Activated naive CD8-positive, alpha-beta T cell treated with anti-CD3 and anti-CD28 coated beads, Interleukin-2, amount 10 ng/mL, durations not matched to agents 7 days and 5 days (primary cell): ENCODE measurements at regions not wholly inside any gene's neighbourhood (a gene's known extent, or its start where the extent isn't known, plus 50 kb on each side); places are given as distances from the start of the nearest gene placed in this dataset.

Experiments used
- ATAC-seq: fragments of 150-1000 bp; cut with Tn5 transposase; one replicate; pipeline ENCODE4 v1.10.0; 2021; ENCODE audit warnings: low read depth, moderate library complexity
- POLR2A ChIA-PET: fragments of 350-600 bp; sonication (Branson Sonifier 250); formaldehyde crosslinking; loops from one replicate; lab custom pipeline; 2021; ENCODE audit warnings: antibody characterized with exemption; lab: Charles Lee
- DNase-seq: peaks from one replicate; pipeline ENCODE4 v3.0.0; 2021
- H3K27ac Mint-ChIP-seq: one replicate; pipeline ENCODE4 v1.8.0; 2022; ENCODE audit warnings: mild to moderate bottlenecking, mixed read lengths
- H3K27me3 Mint-ChIP-seq: one replicate; pipeline ENCODE4 v1.8.0; 2022; ENCODE audit warnings: mild to moderate bottlenecking, moderate library complexity, mixed read lengths
- H3K36me3 Mint-ChIP-seq: one replicate; pipeline ENCODE4 v1.8.0; 2021; ENCODE audit warnings: mild to moderate bottlenecking, mixed read lengths
- H3K4me1 Mint-ChIP-seq: one replicate; pipeline ENCODE4 v1.8.0; 2021; ENCODE audit warnings: mixed read lengths
- H3K4me3 Mint-ChIP-seq: one replicate; pipeline ENCODE4 v1.8.0; 2022; ENCODE audit warnings: mild to moderate bottlenecking, moderate library complexity, mixed read lengths
- H3K9me3 Mint-ChIP-seq: one replicate; pipeline ENCODE4 v1.8.0; 2021; ENCODE audit warnings: mixed read lengths

DNA sequence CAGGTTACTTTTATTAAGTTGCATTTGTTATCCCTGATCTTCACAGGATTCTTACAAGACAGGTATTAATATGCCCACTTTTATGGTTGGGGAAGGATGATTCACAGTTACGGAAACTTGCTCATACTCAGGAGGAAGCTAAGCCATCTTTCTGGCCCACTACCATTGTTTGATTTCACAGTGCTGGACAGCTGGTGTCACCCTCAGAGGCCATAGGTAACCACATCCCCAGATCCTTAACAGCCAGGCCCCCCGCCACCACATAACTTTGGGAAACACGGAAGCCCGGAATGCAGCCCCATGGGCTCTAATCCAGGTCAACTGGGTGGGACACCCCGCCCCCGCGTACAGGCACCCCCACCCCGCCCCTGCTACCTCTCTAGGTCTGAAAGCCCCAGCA, 119.7 kb downstream of the IRS2 start:
- no peak overlapping the region for H3K27ac Mint-ChIP-seq
- H3K27me3 Mint-ChIP-seq, result peaks cover 3% of the 10 kb centered on the region
- no peaks in the 10 kb centered on the region for H3K4me1 Mint-ChIP-seq
- no peak overlapping the region for H3K4me3 Mint-ChIP-seq
- no peak for DNase-seq
- H3K36me3 Mint-ChIP-seq, result no peaks in the 10 kb centered on the region
- ATAC-seq, result no peak
- POLR2A ChIA-PET, result no interaction called here
- no peaks in the 10 kb centered on the region for H3K9me3 Mint-ChIP-seq

DNA sequence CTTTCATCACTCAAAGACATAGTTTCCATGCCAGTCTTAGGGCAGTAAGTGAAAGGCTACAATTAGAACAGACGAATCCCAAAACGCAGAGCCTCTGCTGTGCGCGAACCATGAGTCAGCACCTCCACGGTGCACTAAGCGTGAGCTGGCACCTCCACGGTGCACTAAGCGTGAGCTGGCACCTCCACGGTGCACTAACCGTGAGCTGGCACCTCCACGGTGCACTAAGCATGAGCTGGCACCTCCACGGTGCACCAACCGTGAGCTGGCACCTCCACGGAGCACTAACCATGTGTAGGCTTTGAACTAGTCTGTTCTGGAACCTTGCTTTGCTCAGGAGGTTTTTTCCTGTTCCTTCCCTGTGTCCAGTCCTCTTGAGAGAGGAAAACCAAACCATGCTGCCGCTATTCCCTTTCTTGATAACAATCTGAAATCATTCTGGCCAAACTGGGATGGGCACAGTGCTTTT, 120.6 kb downstream of the IRS2 start:
- H3K27me3 Mint-ChIP-seq, result peaks cover 6% of the 10 kb centered on the region
- no peak overlapping the region for H3K4me3 Mint-ChIP-seq
- ATAC-seq, result no peak
- H3K9me3 Mint-ChIP-seq, result no peaks in the 10 kb centered on the region
- H3K4me1 Mint-ChIP-seq, result no peaks in the 10 kb centered on the region
- H3K36me3 Mint-ChIP-seq, result no peaks in the 10 kb centered on the region
- H3K27ac Mint-ChIP-seq, result no peak overlapping the region
- POLR2A ChIA-PET, result no interaction called here
- DNase-seq, result no peak

DNA sequence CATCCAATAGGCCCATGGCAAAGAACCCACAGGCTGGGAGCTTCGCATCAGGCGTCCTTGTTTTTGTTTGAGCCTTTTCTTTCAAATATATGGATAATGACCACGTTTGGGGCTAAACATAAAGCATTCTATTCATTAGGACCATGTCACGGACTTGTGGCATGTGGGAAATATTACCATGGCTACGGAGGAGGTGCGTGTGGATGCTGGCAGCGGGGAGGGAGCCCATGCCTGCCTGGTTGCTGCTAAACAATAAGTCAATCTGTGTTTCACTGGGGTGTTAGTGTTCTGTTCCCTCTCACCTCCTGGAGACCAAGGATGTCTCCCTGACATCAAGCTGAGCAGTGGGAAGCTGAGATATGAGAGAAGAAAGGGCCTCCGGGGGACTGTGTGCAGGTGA, 121.1 kb downstream of the IRS2 start:
- H3K27ac Mint-ChIP-seq, result no peak overlapping the region
- ATAC-seq (no peak), DNase-seq (no peak)
- H3K4me1 Mint-ChIP-seq, result no peaks in the 10 kb centered on the region
- POLR2A ChIA-PET, result no interaction called here
- no peaks in the 10 kb centered on the region for H3K36me3 Mint-ChIP-seq
- H3K4me3 Mint-ChIP-seq, result no peak overlapping the region
- no peaks in the 10 kb centered on the region for H3K9me3 Mint-ChIP-seq
- H3K27me3 Mint-ChIP-seq, result peaks cover 6% of the 10 kb centered on the region

DNA sequence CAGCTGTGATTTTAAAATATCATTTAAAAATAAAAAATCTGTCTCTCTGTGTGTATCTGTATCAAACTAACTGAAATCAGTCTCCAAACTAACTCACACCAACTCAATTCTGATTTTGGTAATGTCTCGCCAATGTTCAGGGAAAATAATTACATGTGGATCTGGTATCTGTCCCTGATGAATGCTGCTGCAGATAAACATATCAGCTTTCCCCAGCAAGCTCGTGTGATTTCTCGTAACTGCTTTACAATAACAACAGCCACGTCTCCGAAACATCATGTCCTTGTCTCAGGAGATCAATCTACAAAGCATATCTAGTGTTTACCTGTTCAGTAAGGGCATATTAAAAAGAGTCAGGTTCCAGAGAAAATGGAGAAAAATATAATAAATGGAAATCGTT, 129.0 kb downstream of the IRS2 start:
- DNase-seq (no peak), ATAC-seq (no peak)
- POLR2A ChIA-PET, result no interaction called here

DNA sequence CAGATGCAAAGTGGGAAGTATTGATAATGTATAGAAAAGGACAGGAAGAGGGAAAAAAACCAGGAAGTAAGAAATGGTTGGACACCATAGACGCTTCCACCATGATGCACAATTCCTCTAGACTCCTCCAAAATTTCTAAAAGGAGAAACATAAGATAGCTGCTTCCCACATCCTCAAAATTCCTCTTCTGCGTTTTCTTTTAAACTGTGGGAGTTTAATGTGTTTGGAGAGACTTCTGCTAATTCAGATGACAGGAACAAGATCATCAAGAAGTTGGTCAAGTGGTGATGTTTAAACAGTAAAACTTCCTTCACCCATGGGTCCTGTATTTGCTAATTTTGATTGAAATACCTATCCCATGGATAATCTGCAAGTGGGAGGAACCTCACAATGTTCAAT, 130.2 kb downstream of the IRS2 start:
- peaks cover 3% of the 10 kb centered on the region for H3K4me1 Mint-ChIP-seq
- ATAC-seq, result no peak
- no peak overlapping the region for H3K4me3 Mint-ChIP-seq
- H3K27ac Mint-ChIP-seq, result no peak overlapping the region
- H3K27me3 Mint-ChIP-seq, result peaks cover 6% of the 10 kb centered on the region
- DNase-seq, result no peak
- POLR2A ChIA-PET, result no interaction called here
- H3K9me3 Mint-ChIP-seq, result no peaks in the 10 kb centered on the region
- H3K36me3 Mint-ChIP-seq, result no peaks in the 10 kb centered on the region

More for the DNA sequence above, 129.0 kb downstream of the IRS2 start:
- H3K27me3 Mint-ChIP-seq, result peaks cover 12% of the 10 kb centered on the region
- H3K27ac Mint-ChIP-seq, result no peak overlapping the region
- peaks cover 3% of the 10 kb centered on the region for H3K4me1 Mint-ChIP-seq
- H3K36me3 Mint-ChIP-seq, result no peaks in the 10 kb centered on the region
- H3K9me3 Mint-ChIP-seq, result no peaks in the 10 kb centered on the region
- H3K4me3 Mint-ChIP-seq, result no peak overlapping the region

DNA sequence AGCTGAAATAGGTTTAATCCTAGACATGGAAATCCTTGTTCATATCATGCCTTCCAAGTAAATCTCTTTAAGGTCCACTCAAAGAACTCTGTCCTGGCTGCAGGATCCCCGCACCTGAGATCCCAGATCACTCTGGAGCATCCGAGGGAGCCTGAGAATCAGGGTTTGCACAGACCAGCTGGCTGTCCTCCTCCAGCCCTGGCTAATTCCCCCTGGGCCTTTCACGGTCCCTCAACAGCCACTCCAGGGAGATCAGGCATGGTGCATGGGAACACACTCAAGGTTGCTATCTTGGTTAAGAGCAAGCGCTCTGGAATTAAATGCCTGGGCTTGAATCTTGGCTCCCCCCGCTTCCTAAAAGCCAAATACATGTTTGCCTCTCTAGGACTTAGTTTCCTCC, 130.8 kb downstream of the IRS2 start:
- DNase-seq, result no peak
- POLR2A ChIA-PET, result no interaction called here
- peaks cover 3% of the 10 kb centered on the region for H3K4me1 Mint-ChIP-seq
- H3K36me3 Mint-ChIP-seq, result no peaks in the 10 kb centered on the region
- no peak for ATAC-seq
- H3K4me3 Mint-ChIP-seq, result no peak overlapping the region
- H3K27me3 Mint-ChIP-seq, result peaks cover 6% of the 10 kb centered on the region
- no peak overlapping the region for H3K27ac Mint-ChIP-seq
- H3K9me3 Mint-ChIP-seq, result no peaks in the 10 kb centered on the region

DNA sequence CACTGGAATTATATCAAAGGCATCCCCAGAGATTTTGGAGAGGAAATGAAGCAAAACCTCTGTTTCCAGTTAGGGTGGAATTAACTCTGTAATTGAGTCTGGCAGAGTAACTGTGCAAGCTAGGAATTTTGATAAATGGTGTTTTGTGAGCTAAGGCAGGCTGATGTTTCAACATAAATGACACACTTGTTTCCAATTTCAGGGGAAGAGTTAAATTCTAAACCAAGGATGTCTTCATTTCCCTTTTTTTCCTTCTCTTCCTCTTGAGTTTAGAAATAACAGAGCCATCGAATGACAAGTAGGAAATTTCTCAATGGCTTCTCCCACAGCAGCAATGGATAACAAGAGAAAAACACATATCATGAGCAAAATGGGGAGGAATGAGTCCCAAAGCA, 131.2 kb downstream of the IRS2 start:
- no peak for ATAC-seq
- DNase-seq, result no peak
- no peaks in the 10 kb centered on the region for H3K36me3 Mint-ChIP-seq
- H3K27me3 Mint-ChIP-seq, result peaks cover 6% of the 10 kb centered on the region
- H3K27ac Mint-ChIP-seq, result no peak overlapping the region
- POLR2A ChIA-PET, result no interaction called here
- no peaks in the 10 kb centered on the region for H3K9me3 Mint-ChIP-seq
- no peak overlapping the region for H3K4me3 Mint-ChIP-seq
- peaks cover 3% of the 10 kb centered on the region for H3K4me1 Mint-ChIP-seq

DNA sequence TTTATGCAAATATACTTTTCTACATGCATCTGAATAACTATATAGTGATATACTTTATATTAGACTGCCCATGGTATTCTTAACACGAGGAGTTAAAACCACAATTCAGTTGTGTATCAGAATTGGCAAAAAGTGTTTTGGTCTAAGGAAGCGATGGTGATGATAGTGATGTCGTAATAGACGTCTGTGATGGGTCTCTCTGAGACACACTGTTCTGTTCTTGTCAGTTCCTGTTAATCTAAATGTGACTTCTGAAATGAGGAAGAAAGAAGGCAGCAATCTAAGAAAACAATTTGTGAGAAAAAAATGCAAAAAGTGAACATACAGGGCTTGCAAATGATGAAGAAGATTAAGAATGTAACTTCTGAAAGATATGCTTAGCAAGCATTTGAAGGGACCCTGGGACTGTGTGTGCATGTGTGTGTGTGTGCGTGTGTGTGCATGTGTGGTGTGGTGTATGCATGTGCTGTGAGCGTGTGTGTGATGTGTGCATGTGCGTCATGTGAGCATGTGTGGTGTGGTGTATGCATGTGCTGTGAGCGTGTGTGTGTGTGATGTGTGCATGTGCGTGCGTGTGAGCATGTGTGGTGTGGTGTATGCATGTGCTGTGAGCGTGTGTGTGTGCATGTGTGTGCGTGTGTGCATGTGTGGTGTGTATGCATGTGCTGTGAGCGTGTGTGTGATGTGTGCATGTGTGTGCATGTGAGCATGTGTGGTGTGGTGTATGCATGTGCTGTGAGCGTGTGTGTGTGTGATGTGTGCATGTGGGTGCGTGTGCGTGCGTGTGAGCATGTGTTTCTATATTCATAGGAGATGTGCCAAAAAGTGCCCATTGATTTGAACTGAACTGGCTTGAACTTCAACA, 131.8 kb downstream of the IRS2 start:
- Mint-ChIP-seq H3K27me3 (peaks cover 6% of the 10 kb centered on the region), H3K4me1 (peaks cover 3% of the 10 kb centered on the region), H3K9me3 (no peaks in the 10 kb centered on the region), H3K27ac (no peak overlapping the region), H3K36me3 (no peaks in the 10 kb centered on the region), H3K4me3 (no peak overlapping the region)
- POLR2A ChIA-PET, result no interaction called here
- DNase-seq (no peak), ATAC-seq (no peak)

DNA sequence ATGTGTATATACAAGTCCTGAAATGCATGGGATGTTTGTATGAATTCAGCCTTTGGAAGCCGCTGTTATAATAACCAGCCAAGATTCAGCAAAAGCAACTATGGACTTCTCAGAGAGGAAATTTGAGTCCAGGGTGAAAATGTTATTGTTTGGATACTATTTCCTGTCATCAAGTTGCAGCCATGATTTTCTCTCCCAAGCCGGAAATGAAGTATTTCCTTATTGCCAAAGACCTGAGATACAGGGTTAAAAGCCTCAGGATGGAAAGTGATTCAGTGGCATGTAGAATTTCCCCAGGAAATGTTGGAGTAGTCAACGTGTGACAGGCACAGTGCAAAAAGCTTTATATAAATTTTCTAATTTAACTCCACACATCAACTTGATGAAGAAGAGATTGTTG, 133.9 kb downstream of the IRS2 start:
- Mint-ChIP-seq H3K27ac (no peak overlapping the region), H3K9me3 (no peaks in the 10 kb centered on the region), H3K27me3 (peaks cover 3% of the 10 kb centered on the region), H3K36me3 (no peaks in the 10 kb centered on the region), H3K4me3 (no peak overlapping the region), H3K4me1 (peaks cover 3% of the 10 kb centered on the region)
- POLR2A ChIA-PET, result no interaction called here
- no peak for ATAC-seq
- DNase-seq, result no peak

DNA sequence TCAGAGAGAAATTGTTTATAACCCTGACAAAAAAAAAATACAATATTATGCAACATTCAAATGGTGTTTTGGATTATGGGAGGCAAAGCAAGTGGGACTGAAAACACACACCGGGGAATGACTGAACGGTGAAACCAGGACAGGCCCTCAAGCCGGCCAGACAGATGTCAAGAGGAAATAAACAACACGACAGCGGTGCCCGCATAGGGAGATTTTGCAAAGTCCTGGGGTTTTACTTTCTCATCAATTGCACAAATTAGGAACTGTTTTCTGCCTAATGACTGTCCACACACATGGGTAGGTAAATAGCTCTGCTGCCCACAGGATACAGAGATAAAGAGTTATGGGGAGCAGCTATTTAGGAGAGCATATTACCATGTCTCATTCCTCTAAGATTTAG, 134.5 kb downstream of the IRS2 start:
- ATAC-seq (no peak), DNase-seq (no peak)
- peaks cover 3% of the 10 kb centered on the region for H3K27me3 Mint-ChIP-seq
- H3K4me3 Mint-ChIP-seq, result no peak overlapping the region
- H3K27ac Mint-ChIP-seq, result no peak overlapping the region
- H3K9me3 Mint-ChIP-seq, result no peaks in the 10 kb centered on the region
- H3K4me1 Mint-ChIP-seq, result peaks cover 3% of the 10 kb centered on the region
- no peaks in the 10 kb centered on the region for H3K36me3 Mint-ChIP-seq
- POLR2A ChIA-PET, result no interaction called here

DNA sequence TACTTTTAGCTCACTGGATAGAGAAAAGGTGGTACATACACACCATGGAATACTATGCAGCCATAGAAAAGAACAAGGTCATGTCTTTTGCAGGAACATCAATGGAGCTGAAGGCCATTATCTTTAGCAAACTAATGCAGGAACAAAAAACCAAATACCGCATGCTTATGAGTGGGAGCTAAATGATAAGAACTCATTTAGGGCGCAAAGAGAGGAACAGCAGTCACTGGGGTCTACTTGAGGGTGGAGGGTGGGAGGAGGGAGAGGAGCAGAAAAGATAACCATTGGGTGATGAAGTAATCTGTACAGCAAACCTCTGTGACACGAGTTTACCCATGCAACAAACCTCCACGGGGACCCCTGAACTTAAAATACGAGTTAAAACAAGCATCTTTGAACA, 135.1 kb downstream of the IRS2 start:
- H3K4me3 Mint-ChIP-seq, result no peak overlapping the region
- H3K36me3 Mint-ChIP-seq, result no peaks in the 10 kb centered on the region
- POLR2A ChIA-PET, result no interaction called here
- no peak for ATAC-seq
- no peaks in the 10 kb centered on the region for H3K27me3 Mint-ChIP-seq
- DNase-seq, result no peak
- H3K9me3 Mint-ChIP-seq, result no peaks in the 10 kb centered on the region
- H3K27ac Mint-ChIP-seq, result no peak overlapping the region
- H3K4me1 Mint-ChIP-seq, result peaks cover 3% of the 10 kb centered on the region

DNA sequence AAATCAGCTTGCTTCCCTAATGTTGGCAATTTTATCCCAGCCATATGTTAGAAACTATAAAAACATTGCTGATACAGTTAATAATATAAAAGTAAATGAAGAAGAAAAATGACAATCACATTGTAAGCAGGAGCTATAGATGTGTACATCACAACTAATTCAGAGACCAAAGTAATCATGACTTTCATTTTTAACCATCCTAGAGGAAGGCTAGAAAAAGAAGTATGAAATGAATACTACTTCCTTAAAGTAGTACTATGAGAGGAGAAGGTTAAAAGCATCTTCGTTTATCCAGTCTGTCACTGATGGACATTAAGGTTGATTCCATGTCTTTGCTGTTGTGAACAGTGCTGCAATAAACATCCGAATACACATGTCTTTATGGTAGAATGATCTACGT, 135.5 kb downstream of the IRS2 start:
- peaks cover 3% of the 10 kb centered on the region for H3K4me1 Mint-ChIP-seq
- no peak for ATAC-seq
- no peaks in the 10 kb centered on the region for H3K36me3 Mint-ChIP-seq
- POLR2A ChIA-PET, result no interaction called here
- no peak overlapping the region for H3K27ac Mint-ChIP-seq
- H3K4me3 Mint-ChIP-seq, result no peak overlapping the region
- DNase-seq, result no peak
- H3K9me3 Mint-ChIP-seq, result no peaks in the 10 kb centered on the region
- no peaks in the 10 kb centered on the region for H3K27me3 Mint-ChIP-seq

DNA sequence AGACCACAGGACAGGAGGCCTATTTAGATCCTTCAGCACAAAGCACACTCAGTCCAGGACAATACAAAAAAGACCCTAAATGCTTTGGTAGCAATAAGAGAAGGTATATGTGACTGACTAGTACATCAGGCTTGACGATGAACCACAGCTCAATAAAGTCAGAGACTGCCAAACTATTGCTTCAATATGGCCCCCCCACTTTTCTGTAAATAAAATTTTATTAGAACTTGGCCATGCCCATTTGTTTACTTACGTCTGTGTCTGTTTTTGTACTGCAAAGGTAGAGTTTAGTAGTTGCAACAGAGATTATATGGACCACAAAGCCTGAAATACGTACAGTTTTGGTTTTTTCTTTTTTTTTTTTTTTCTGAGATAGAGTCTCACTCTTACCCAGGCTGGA, 136.7 kb downstream of the IRS2 start:
- no peak for ATAC-seq
- DNase-seq, result no peak
- POLR2A ChIA-PET, result no interaction called here
- Mint-ChIP-seq H3K27me3 (no peaks in the 10 kb centered on the region), H3K4me3 (no peak overlapping the region), H3K4me1 (peaks cover 2% of the 10 kb centered on the region), H3K9me3 (no peaks in the 10 kb centered on the region), H3K36me3 (no peaks in the 10 kb centered on the region), H3K27ac (no peak overlapping the region)

DNA sequence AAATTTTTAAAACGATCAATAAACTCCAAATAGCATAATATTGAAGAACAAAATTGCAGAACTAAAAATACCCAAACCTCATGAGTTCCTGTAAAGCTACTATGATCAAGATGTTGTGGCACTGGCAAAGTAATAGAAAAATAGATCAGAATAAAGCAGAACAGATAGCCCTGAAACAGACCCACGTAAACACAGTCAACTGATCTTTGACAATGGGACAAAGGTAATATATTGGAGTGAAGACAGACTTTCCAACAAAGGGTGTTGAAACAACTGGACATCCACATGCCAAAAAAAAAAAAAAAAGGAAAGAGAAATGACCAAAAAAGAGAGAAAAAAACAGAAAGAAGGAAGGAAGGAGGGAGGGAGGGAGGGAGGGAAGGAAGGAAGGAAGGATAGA, 138.7 kb downstream of the IRS2 start:
- ATAC-seq, result no peak
- no peak overlapping the region for H3K4me3 Mint-ChIP-seq
- no peak for DNase-seq
- H3K4me1 Mint-ChIP-seq, result no peaks in the 10 kb centered on the region
- POLR2A ChIA-PET, result no interaction called here
- no peaks in the 10 kb centered on the region for H3K9me3 Mint-ChIP-seq
- no peaks in the 10 kb centered on the region for H3K27me3 Mint-ChIP-seq
- H3K36me3 Mint-ChIP-seq, result no peaks in the 10 kb centered on the region
- no peak overlapping the region for H3K27ac Mint-ChIP-seq
